ENCODE measurements at regions not wholly inside any gene's neighbourhood (a gene's known extent, or its start where the extent isn't known, plus 50 kb on each side); places are given as distances from the start of the nearest gene placed in this dataset.

- peak; percentile 16; the same call in 1 of the 2 replicates for TF ChIP-seq ATF7 (IDR thresholded peaks at IDR 0.05)
- no peak for TF ChIP-seq NR2C1 (IDR thresholded peaks at IDR 0.05)
- peak; percentile 16; the same call in 1 of the 2 replicates for TF ChIP-seq NR2C1 (tag; IDR thresholded peaks at IDR 0.05)
- no peak for TF ChIP-seq ELK3 (CRISPR knock-in tag; IDR thresholded peaks at IDR 0.05)
- TF ChIP-seq POLR3G (IDR thresholded peaks at IDR 0.05; ENCODE audit: extremely low read depth, insufficient read length, insufficient replicate concordance): no peak
- no peak for TF ChIP-seq ZNF696 (CRISPR knock-in tag; conservative IDR thresholded peaks at IDR 0.05)
- H3K4me2 ChIP-seq (ENCODE audit: insufficient read depth, low read length): no peak overlapping the region
- no peak overlapping the region; the same call in 1 of the 2 replicates for H2AFZ ChIP-seq (ENCODE audit: low read depth, low read length)
- CTCF ChIA-PET (ENCODE audit: low intra/inter-chr PET ratio): no interaction called here
- BruUV-seq (replicated peaks): no TSS peak
- FAIRE-seq (no peak), ATAC-seq (no peak), DNase-seq (ENCODE audit: extremely low read depth in 1 of 4, low spot score in 3 of 4) (no peak)
- H3K9me3 ChIP-seq (replicated peaks; ENCODE audit: control insufficient read depth, insufficient read depth, low read depth, low read length): no peaks in the 10 kb centered on the region
- peaks cover 9 to 12% of the 10 kb centered on the region in 2 experiments for H3K4me1 ChIP-seq (replicated peaks in 1 of 2; ENCODE audit: control insufficient read depth in 2 of 2, insufficient read depth in 2 of 2, low read length in 2 of 2)
- POLR2A ChIA-PET: interaction anchor here (0.5 to 1.3 kb wide), 3 partner anchors 15 to 232 kb away, joined by 3 read pairs; no protein-coding TSS in a partner anchor
- no peaks in the 10 kb centered on the region; the same call in 2 of the 3 replicates for H3K36me3 ChIP-seq (ENCODE audit: control insufficient read depth, insufficient read depth, low read length)
- in situ Hi-C loops (cut with MboI) (no loop called here), intact Hi-C loops (cut with micrococcal nuclease) (no loop called here)
- no peak overlapping the region for H3K4me3 ChIP-seq
- no peaks in the 10 kb centered on the region for H3K27me3 ChIP-seq (ENCODE audit: control insufficient read depth in 2 of 2, insufficient read depth in 2 of 2, low read length in 2 of 2)
- 60% methylated on average over 8 of the region's 8 CpGs for WGBS (ENCODE audit: insufficient coverage, low coverage, missing lambda C conversion rate)
- H3K79me2 ChIP-seq (ENCODE audit: control insufficient read depth, insufficient read depth, low read length): no peaks in the 10 kb centered on the region
- H3K27ac ChIP-seq (ENCODE audit: extremely low read depth, low read depth, low read length): no peak overlapping the region
- H3K9ac ChIP-seq (ENCODE audit: insufficient read depth in 1 of 2, low read depth in 2 of 2, low read length in 2 of 2): no peak overlapping the region
- no peaks in the 10 kb centered on the region for H4K20me1 ChIP-seq (replicated peaks; ENCODE audit: control insufficient read depth, insufficient read depth, low read length)
- H3K9me1 ChIP-seq (ENCODE audit: control insufficient read depth, insufficient read depth, low read length): no peaks in the 10 kb centered on the region
Measured at GRCh38 chr10:3857318-3857717, 72.3 kb upstream of the KLF6 start.

Data from K562 (cell line).